ENCODE measurements at regions not wholly inside any gene's neighbourhood (a gene's known extent, or its start where the extent isn't known, plus 50 kb on each side); places are given as distances from the start of the nearest gene placed in this dataset.

DNA sequence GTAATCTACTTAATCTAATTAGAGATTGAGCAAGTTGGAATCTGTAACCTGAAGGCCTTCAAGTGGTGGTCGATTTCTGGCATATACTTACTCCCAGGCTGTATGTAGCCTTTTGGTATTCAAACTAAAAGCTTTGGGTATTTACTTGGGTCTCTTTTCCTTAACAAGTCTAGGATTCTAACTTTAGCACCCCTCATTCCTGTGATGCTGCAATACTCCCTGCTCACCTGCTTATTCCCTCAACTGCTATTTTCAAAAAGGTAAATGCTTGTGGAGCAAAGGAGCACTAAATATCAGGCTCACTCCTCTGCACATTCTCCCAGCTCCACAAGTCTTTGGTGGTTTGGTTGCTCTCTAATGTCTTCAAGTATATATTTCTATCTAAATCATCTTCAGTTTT, 68.0 kb upstream of the CYYR1 start:
- DNase-seq: no peak

GRCh38 chr21:26637201-26637745, 64.2 kb upstream of the CYYR1 start:
- DNase-seq: no peak

GRCh38 chr21:26635681-26636080, 62.6 kb upstream of the CYYR1 start:
- no peak for DNase-seq

DNA sequence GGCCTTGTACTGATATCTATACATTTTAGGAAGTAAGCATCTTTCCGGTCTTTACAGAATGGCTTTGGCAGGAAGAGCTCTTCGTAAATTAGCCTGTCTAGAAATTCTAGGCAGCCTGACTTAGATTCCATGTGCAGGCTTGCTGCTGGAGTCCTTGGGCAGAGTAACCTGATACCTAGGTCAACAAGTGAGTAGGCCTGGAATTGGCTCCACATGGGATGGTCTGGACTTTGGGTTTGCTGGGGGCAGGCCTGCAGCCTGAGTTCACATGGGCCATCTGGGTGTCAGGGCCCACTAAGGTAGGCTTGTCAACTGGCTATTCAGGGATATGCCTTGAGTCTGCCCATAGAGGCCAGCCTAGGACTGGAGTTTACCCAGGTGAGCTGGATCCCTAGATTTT, 59.6 kb upstream of the CYYR1 start:
- no peak for DNase-seq

GRCh38 chr21:26626187-26626586, 53.1 kb upstream of the CYYR1 start:
- no peak for DNase-seq

DNA sequence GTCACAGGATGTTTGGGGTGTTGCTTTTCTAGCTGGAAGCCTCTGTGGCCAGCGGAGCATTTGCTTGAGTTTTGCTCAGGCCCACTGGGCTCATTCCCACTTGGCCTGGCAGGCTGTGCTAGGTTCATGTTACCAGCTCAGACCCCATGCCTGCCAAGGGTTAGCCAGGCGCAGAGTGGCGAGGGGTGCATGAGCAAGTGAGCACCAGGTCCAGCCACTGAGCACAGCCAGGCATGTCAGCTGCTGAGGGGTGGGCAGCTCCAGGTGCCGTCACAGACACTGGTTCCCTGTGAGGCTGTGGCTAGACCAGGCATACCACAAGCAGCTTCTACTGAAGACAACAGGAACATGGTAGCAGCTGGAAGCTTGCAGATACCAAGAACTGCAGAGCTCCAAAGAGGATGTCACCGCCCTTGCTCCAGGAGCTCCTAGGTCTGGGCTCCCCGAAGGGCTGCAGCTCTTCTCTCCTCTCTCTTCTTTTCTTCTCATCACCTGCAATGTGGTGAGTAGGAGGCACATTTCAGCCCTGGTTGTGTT, 52.0 kb upstream of the CYYR1 start:
- no peak for DNase-seq

Measured in GF-D8 (cell line).